MM.1S (cell line): ENCODE measurements at regions not wholly inside any gene's neighbourhood (a gene's known extent, or its start where the extent isn't known, plus 50 kb on each side); places are given as distances from the start of the nearest gene placed in this dataset.

Experiments
- CTCF ChIP-seq: fragments of 300-600 bp; sonication (generic); IDR thresholded peaks from 2 replicates; pipeline ENCODE4 v1.5.1; 2016; ENCODE audit warnings: antibody characterized with exemption, low read length, mixed read lengths
- EZH2 ChIP-seq: fragments of 300-600 bp; sonication (generic); optimal IDR thresholded peaks from 2 replicates; pipeline ENCODE3; 2017; ENCODE audit warnings: low read depth, mild to moderate bottlenecking, antibody characterized with exemption, low read length, mixed read lengths

GRCh38 chr4:41366911-41367517 lies 110.3 kb downstream of the UCHL1 start:
- TF ChIP-seq CTCF (no peak), EZH2 (no peak)
